ENCODE measurements at regions not wholly inside any gene's neighbourhood (a gene's known extent, or its start where the extent isn't known, plus 50 kb on each side); places are given as distances from the start of the nearest gene placed in this dataset.
"Not testable (repeated sequence)": the region's sequence is repeated elsewhere in the genome, so short reads cannot be mapped to it uniquely, and the experiment has no call there.

- H3K9me3 ChIP-seq (ENCODE audit: control insufficient read depth in 4 of 4, low read length in 3 of 4): no peaks in the 10 kb centered on the region
- whole genome bisulfite sequencing: 85% methylated on average over 2 of the region's 2 CpGs
- H3K4me3 ChIP-seq (ENCODE audit: low read depth in 1 of 3, low read length in 3 of 3): no peak overlapping the region
- no peaks in the 10 kb centered on the region for H3K4me1 ChIP-seq (ENCODE audit: control insufficient read depth in 4 of 4, insufficient read depth in 4 of 4, low read length in 3 of 4)
- H3K27ac ChIP-seq (ENCODE audit: low read depth in 1 of 2, low read length in 2 of 2): no peak overlapping the region
- H3K27me3 ChIP-seq (ENCODE audit: control insufficient read depth in 4 of 4, insufficient read depth in 4 of 4, low read length in 3 of 4): no peaks in the 10 kb centered on the region
- H3K36me3 ChIP-seq (ENCODE audit: control insufficient read depth in 4 of 4, insufficient read depth in 3 of 4, low read depth in 1 of 4, low read length in 3 of 4): no peaks in the 10 kb centered on the region
- H3K9ac ChIP-seq (ENCODE audit: low read depth in 1 of 2, low read length in 2 of 2): no peak overlapping the region
- DNase-seq (ENCODE audit: low spot score): no peak
- TF ChIP-seq FOXA2 (IDR thresholded peaks at IDR 0.05) (no peak), HNF4G (IDR thresholded peaks at IDR 0.05) (no peak), GABPA (IDR thresholded peaks at IDR 0.05 in 1 of 2, conservative IDR thresholded peaks at IDR 0.05 in 1 of 2) (no peak), CTCF (IDR thresholded peaks at IDR 0.05; ENCODE audit: low read depth, low read length, missing input control) (no peak), HNF4A (conservative IDR thresholded peaks at IDR 0.05) (no peak), REST (IDR thresholded peaks at IDR 0.05) (no peak), JUND (IDR thresholded peaks at IDR 0.05) (no peak), EGR1 (IDR thresholded peaks at IDR 0.05; ENCODE audit: low read depth in 2 of 2) (no peak)
These were observed 79.8 kb upstream of the FHL2 start for GRCh38 chr2:105478670-105479069.

GRCh38 chr2:105477050-105477620, 78.3 kb upstream of the FHL2 start:
- H3K9me3 ChIP-seq (ENCODE audit: control insufficient read depth in 4 of 4, low read length in 3 of 4); H3K27me3 ChIP-seq (ENCODE audit: control insufficient read depth in 4 of 4, insufficient read depth in 4 of 4, low read length in 3 of 4); H3K27ac ChIP-seq (ENCODE audit: low read depth in 1 of 2, low read length in 2 of 2); H3K4me1 ChIP-seq (ENCODE audit: control insufficient read depth in 4 of 4, insufficient read depth in 4 of 4, low read length in 3 of 4); H3K9ac ChIP-seq (ENCODE audit: low read depth in 1 of 2, low read length in 2 of 2); H3K36me3 ChIP-seq (ENCODE audit: control insufficient read depth in 4 of 4, insufficient read depth in 3 of 4, low read depth in 1 of 4, low read length in 3 of 4); DNase-seq (ENCODE audit: low spot score); H3K4me3 ChIP-seq (ENCODE audit: low read depth in 1 of 3, low read length in 3 of 3): not testable (repeated sequence)
- 96% methylated on average over 10 of the region's 10 CpGs for WGBS

- WGBS: 89% methylated on average over 5 of the region's 5 CpGs
- DNase-seq (ENCODE audit: low spot score): no peak
- Histone ChIP-seq H3K4me1 (ENCODE audit: control insufficient read depth in 4 of 4, insufficient read depth in 4 of 4, low read length in 3 of 4) (no peaks in the 10 kb centered on the region), H3K27ac (ENCODE audit: low read depth in 1 of 2, low read length in 2 of 2) (no peak overlapping the region), H3K27me3 (ENCODE audit: control insufficient read depth in 4 of 4, insufficient read depth in 4 of 4, low read length in 3 of 4) (no peaks in the 10 kb centered on the region), H3K9ac (ENCODE audit: low read depth in 1 of 2, low read length in 2 of 2) (no peak overlapping the region), H3K9me3 (ENCODE audit: control insufficient read depth in 4 of 4, low read length in 3 of 4) (no peaks in the 10 kb centered on the region), H3K4me3 (ENCODE audit: low read depth in 1 of 3, low read length in 3 of 3) (no peak overlapping the region), H3K36me3 (ENCODE audit: control insufficient read depth in 4 of 4, insufficient read depth in 3 of 4, low read depth in 1 of 4, low read length in 3 of 4) (no peaks in the 10 kb centered on the region)
- TF ChIP-seq RXRA (IDR thresholded peaks at IDR 0.05): no peak
- no peak for TF ChIP-seq ZBTB33 (IDR thresholded peaks at IDR 0.05)
- TF ChIP-seq HNF4G (IDR thresholded peaks at IDR 0.05): no peak
- TF ChIP-seq MAX (IDR thresholded peaks at IDR 0.05): no peak
- TF ChIP-seq FOXA2 (IDR thresholded peaks at IDR 0.05): no peak
- TF ChIP-seq RAD21 (IDR thresholded peaks at IDR 0.05): no peak
- TF ChIP-seq GABPA (IDR thresholded peaks at IDR 0.05 in 1 of 2, conservative IDR thresholded peaks at IDR 0.05 in 1 of 2): no peak
- TF ChIP-seq NR2F2 (IDR thresholded peaks at IDR 0.05): no peak
- no peak for TF ChIP-seq YY1 (IDR thresholded peaks at IDR 0.05)
- no peak for TF ChIP-seq JUND (IDR thresholded peaks at IDR 0.05)
- TF ChIP-seq SP1 (IDR thresholded peaks at IDR 0.05): no peak
- TF ChIP-seq ATF3 (IDR thresholded peaks at IDR 0.05): no peak
- TF ChIP-seq REST (IDR thresholded peaks at IDR 0.05): no peak
These were observed 74.2 kb upstream of the FHL2 start for GRCh38 chr2:105473011-105473410.

Measured in liver (tissue), 8 donors.